WTC11 (cell line): ENCODE measurements at regions not wholly inside any gene's neighbourhood (a gene's known extent, or its start where the extent isn't known, plus 50 kb on each side); places are given as distances from the start of the nearest gene placed in this dataset.

Experiments used
- CTCF ChIP-seq: fragments of 200-600 bp; IDR thresholded peaks from 2 replicates; pipeline ENCODE4 v1.8.0; 2022; ENCODE audit warnings: antibody characterized with exemption
- E2F4 ChIP-seq: sonication (generic); formaldehyde crosslinking; IDR thresholded peaks from 2 replicates; pipeline ENCODE4 v1.8.1; 2022; ENCODE audit warnings: low read depth, mild to moderate bottlenecking, moderate library complexity, missing genetic modification reagents, borderline replicate concordance
- E2F5 ChIP-seq: sonication (generic); formaldehyde crosslinking; IDR thresholded peaks from 2 replicates; pipeline ENCODE4 v1.8.1; 2022; ENCODE audit warnings: mild to moderate bottlenecking, moderate library complexity, missing genetic modification reagents
- ESRRA ChIP-seq: sonication (generic); formaldehyde crosslinking; IDR thresholded peaks from 2 replicates; pipeline ENCODE4 v1.8.1; 2022; ENCODE audit warnings: mild to moderate bottlenecking, missing genetic modification reagents, borderline replicate concordance
- HMGA2 ChIP-seq: fragments of 250-450 bp; sonication (Bioruptor Pico); IDR thresholded peaks from 2 replicates; pipeline ENCODE4 v1.4.0; 2021; ENCODE audit warnings: mild to moderate bottlenecking, moderate library complexity
- MAX ChIP-seq: sonication (generic); formaldehyde crosslinking; IDR thresholded peaks from 2 replicates; pipeline ENCODE4 v1.8.0; 2022; ENCODE audit warnings: mild to moderate bottlenecking, missing genetic modification reagents
- SMAD4 ChIP-seq: sonication (generic); formaldehyde crosslinking; IDR thresholded peaks from 2 replicates; pipeline ENCODE4 v1.8.0; 2022; ENCODE audit warnings: mild to moderate bottlenecking, missing genetic modification reagents
- TCF7 ChIP-seq: sonication (generic); formaldehyde crosslinking; IDR thresholded peaks from 2 replicates; pipeline ENCODE4 v1.8.0; 2022; ENCODE audit warnings: mild to moderate bottlenecking, low read depth, missing genetic modification reagents, moderate library complexity
- ZNF263 ChIP-seq: sonication (generic); formaldehyde crosslinking; IDR thresholded peaks from 2 replicates; pipeline ENCODE4 v1.8.1; 2022; ENCODE audit warnings: low read depth, mild to moderate bottlenecking, moderate library complexity, missing genetic modification reagents

GRCh38 chr14:26992403-26993115, 394.7 kb upstream of the NOVA1 start:
- TF ChIP-seq HMGA2 (CRISPR knock-in tag) (no peak), CTCF (no peak), ZNF263 (no peak), MAX (CRISPR knock-in tag) (no peak), TCF7 (CRISPR knock-in tag) (no peak), ESRRA (CRISPR knock-in tag) (no peak), E2F4 (CRISPR knock-in tag) (no peak), SMAD4 (CRISPR knock-in tag) (no peak), E2F5 (CRISPR knock-in tag) (no peak)
